HG02678 (cell line): ENCODE measurements at regions not wholly inside any gene's neighbourhood (a gene's known extent, or its start where the extent isn't known, plus 50 kb on each side); places are given as distances from the start of the nearest gene placed in this dataset.

Experiments
- ATAC-seq: cut with Tn5 transposase; IDR thresholded peaks from one replicate; pipeline ENCODE4 v1.9.1; 2021; ENCODE audit warnings: mild to moderate bottlenecking, moderate library complexity; ENCODE audit not compliant: unreplicated experiment

- no peak for ATAC-seq
Measured at GRCh38 chr1:209276321-209276720, 307.2 kb upstream of the CAMK1G start.

- no peak for ATAC-seq
Measured at GRCh38 chr1:209277662-209278061, 305.9 kb upstream of the CAMK1G start.

GRCh38 chr1:209291715-209292114, 291.8 kb upstream of the CAMK1G start:
- no peak for ATAC-seq

- no peak for ATAC-seq
Measured at GRCh38 chr1:209302779-209303568, 280.5 kb upstream of the CAMK1G start.

- no peak for ATAC-seq
Measured at GRCh38 chr1:209304166-209304565, 279.3 kb upstream of the CAMK1G start.

GRCh38 chr1:209305221-209305954, 278.1 kb upstream of the CAMK1G start:
- ATAC-seq: no peak

- ATAC-seq: no peak
Measured at GRCh38 chr1:209307846-209308245, 275.7 kb upstream of the CAMK1G start.

GRCh38 chr1:209309198-209309597, 274.3 kb upstream of the CAMK1G start:
- ATAC-seq: no peak

- ATAC-seq: no peak
Measured at GRCh38 chr1:209311770-209312169, 271.7 kb upstream of the CAMK1G start.

- ATAC-seq: no peak
Measured at GRCh38 chr1:209316929-209317328, 266.6 kb upstream of the CAMK1G start.

- ATAC-seq: no peak
Measured at GRCh38 chr1:209318181-209319056, 265.1 kb upstream of the CAMK1G start.

GRCh38 chr1:209319057-209319432, 264.5 kb upstream of the CAMK1G start:
- ATAC-seq: no peak

- ATAC-seq: no peak
Measured at GRCh38 chr1:209319549-209319948, 264.0 kb upstream of the CAMK1G start.

- ATAC-seq: no peak
Measured at GRCh38 chr1:209323743-209324142, 259.8 kb upstream of the CAMK1G start.

- ATAC-seq: no peak
Measured at GRCh38 chr1:209324901-209325871, 258.3 kb upstream of the CAMK1G start.

GRCh38 chr1:209326076-209326475, 257.4 kb upstream of the CAMK1G start:
- no peak for ATAC-seq

GRCh38 chr1:209326831-209327230, 256.7 kb upstream of the CAMK1G start:
- no peak for ATAC-seq

GRCh38 chr1:209328196-209328595, 255.3 kb upstream of the CAMK1G start:
- no peak for ATAC-seq

- ATAC-seq: peak; percentile 98
Measured at GRCh38 chr1:209335178-209335577, 248.3 kb upstream of the CAMK1G start.

- ATAC-seq: no peak
Measured at GRCh38 chr1:209341146-209341545, 242.4 kb upstream of the CAMK1G start.
